Breast epithelium (tissue), 3 donors: ENCODE measurements at regions not wholly inside any gene's neighbourhood (a gene's known extent, or its start where the extent isn't known, plus 50 kb on each side); places are given as distances from the start of the nearest gene placed in this dataset.

Experiments used
- POLR2A ChIP-seq: fragments of 450-650 bp; IDR thresholded peaks from one replicate; pipeline ENCODE4 v1.6.1; 2016; ENCODE audit warnings: antibody characterized with exemption, mild to moderate bottlenecking, moderate library complexity
- TF ChIP-seq, protein P1 (sequence below), 3 donors: fragments of 450-650 bp; IDR thresholded peaks; one replicate each; pipeline ENCODE4 v1.5.1; 2016 to 2017; ENCODE audit warnings: antibody characterized with exemption in 3 of 3, mild to moderate bottlenecking in 3 of 3, moderate library complexity in 3 of 3

DNA sequence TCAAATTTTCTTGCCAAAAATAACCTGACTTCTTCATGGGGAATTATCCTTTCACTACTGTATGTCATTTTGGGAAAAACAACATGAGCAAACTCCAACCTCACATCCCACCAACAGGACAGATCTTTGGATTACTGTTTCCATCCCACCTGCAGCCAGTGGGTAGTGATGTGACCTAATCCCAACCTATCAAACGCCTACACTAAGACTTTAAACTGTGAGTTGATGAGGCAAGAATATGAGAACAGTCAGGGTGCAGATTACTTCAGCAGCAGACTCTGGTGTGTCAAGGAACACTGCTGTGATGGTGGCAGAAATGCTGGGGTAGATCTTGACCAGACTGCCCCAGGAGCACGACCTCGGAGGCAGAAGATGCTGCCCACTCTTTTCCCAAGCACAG is 293.2 kb downstream of the DUSP6 start:
- TF ChIP-seq, protein P1, sequence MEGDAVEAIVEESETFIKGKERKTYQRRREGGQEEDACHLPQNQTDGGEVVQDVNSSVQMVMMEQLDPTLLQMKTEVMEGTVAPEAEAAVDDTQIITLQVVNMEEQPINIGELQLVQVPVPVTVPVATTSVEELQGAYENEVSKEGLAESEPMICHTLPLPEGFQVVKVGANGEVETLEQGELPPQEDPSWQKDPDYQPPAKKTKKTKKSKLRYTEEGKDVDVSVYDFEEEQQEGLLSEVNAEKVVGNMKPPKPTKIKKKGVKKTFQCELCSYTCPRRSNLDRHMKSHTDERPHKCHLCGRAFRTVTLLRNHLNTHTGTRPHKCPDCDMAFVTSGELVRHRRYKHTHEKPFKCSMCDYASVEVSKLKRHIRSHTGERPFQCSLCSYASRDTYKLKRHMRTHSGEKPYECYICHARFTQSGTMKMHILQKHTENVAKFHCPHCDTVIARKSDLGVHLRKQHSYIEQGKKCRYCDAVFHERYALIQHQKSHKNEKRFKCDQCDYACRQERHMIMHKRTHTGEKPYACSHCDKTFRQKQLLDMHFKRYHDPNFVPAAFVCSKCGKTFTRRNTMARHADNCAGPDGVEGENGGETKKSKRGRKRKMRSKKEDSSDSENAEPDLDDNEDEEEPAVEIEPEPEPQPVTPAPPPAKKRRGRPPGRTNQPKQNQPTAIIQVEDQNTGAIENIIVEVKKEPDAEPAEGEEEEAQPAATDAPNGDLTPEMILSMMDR (IDR thresholded peaks at IDR 0.05): no peak
- TF ChIP-seq POLR2A: no peak
